NB4 (cell line): ENCODE measurements at regions not wholly inside any gene's neighbourhood (a gene's known extent, or its start where the extent isn't known, plus 50 kb on each side); places are given as distances from the start of the nearest gene placed in this dataset.

ENCODE experiments used
- CTCF ChIP-seq: IDR thresholded peaks from one replicate; pipeline ENCODE4 v1.5.1; 2012; ENCODE audit warnings: low read depth, low read length
- POLR2A ChIP-seq: IDR thresholded peaks from 2 replicates; pipeline ENCODE4 v1.6.1; 2011; ENCODE audit warnings: mild to moderate bottlenecking; ENCODE audit not compliant: insufficient read length; ENCODE audit errors: extremely low read depth

- TF ChIP-seq POLR2A (no peak), CTCF (no peak)
Observed at GRCh38 chr12:45612044-45612794, 117.3 kb upstream of the ARID2 start.
